CD4-positive, alpha-beta T cell (primary cell): ENCODE measurements at regions not wholly inside any gene's neighbourhood (a gene's known extent, or its start where the extent isn't known, plus 50 kb on each side); places are given as distances from the start of the nearest gene placed in this dataset.

Experiments used
- ATAC-seq: fragments of 200-7000 bp; cut with Tn5 transposase; one replicate; pipeline ENCODE4 v1.10.0; 2022; ENCODE audit warnings: mild to moderate bottlenecking; ENCODE audit not compliant: poor library complexity
- CTCF ChIA-PET: fragments of 350-600 bp; sonication (Branson Sonifier 250); formaldehyde crosslinking; loops from one replicate; lab custom pipeline; 2021; ENCODE audit warnings: antibody characterized with exemption, inconsistent platforms; lab: Charles Lee
- POLR2A ChIA-PET: fragments of 350-600 bp; sonication (Branson Sonifier 250); formaldehyde crosslinking; loops from one replicate; lab custom pipeline; 2021; ENCODE audit warnings: antibody characterized with exemption, inconsistent platforms; lab: Charles Lee
- DNase-seq, 14 experiments: peaks; one replicate each; pipeline ENCODE4 v3.0.0-alpha.2; 2013 to 2020; ENCODE audit warnings: mixed read lengths in 2 of 14
- H3K27ac ChIP-seq, 2 donors: one replicate each; pipeline versions ENCODE4 v1.5.1 to v1.7.0; 2013; ENCODE audit warnings: low read length in 2 of 2, low read depth in 1 of 2, mild to moderate bottlenecking in 1 of 2
- H3K27me3 ChIP-seq, 2 experiments: 1 replicate in 1 of 2; 2 replicates in 1 of 2; pipeline versions ENCODE4 v1.6.1 to v1.7.0; 2013; ENCODE audit warnings: low read length in 2 of 2, control low read depth in 1 of 2, mild to moderate bottlenecking in 1 of 2, moderate library complexity in 1 of 2; ENCODE audit not compliant: insufficient read depth in 2 of 2, control insufficient read depth in 1 of 2
- H3K36me3 ChIP-seq: one replicate; pipeline ENCODE4 v1.6.1; 2013; ENCODE audit warnings: low read length, control low read depth; ENCODE audit not compliant: insufficient read depth
- H3K4me1 ChIP-seq: one replicate; pipeline ENCODE4 v1.6.1; 2013; ENCODE audit warnings: low read length, control low read depth; ENCODE audit not compliant: insufficient read depth
- H3K4me3 ChIP-seq: one replicate; pipeline ENCODE4 v1.5.1; 2013; ENCODE audit warnings: mild to moderate bottlenecking, low read length, moderate library complexity
- H3K9me3 ChIP-seq, 2 experiments: 1 replicate in 1 of 2; 2 replicates in 1 of 2; pipeline versions ENCODE4 v1.6.1 to v1.7.0; 2013; ENCODE audit warnings: low read length in 2 of 2, mild to moderate bottlenecking in 2 of 2, control low read depth in 1 of 2, moderate library complexity in 1 of 2; ENCODE audit not compliant: control insufficient read depth in 1 of 2, insufficient read depth in 1 of 2
- H3K27ac Mint-ChIP-seq: one replicate; pipeline ENCODE4 v1.8.0; 2020; ENCODE audit warnings: mixed read lengths
- H3K27me3 Mint-ChIP-seq: one replicate; pipeline ENCODE4 v1.8.0; 2021; ENCODE audit warnings: mixed read lengths
- H3K36me3 Mint-ChIP-seq: one replicate; pipeline ENCODE4 v1.8.0; 2021; ENCODE audit warnings: low read depth, mixed read lengths
- H3K4me1 Mint-ChIP-seq: one replicate; pipeline ENCODE4 v1.8.0; 2021; ENCODE audit warnings: low read depth, mixed read lengths
- H3K4me3 Mint-ChIP-seq: one replicate; pipeline ENCODE4 v1.8.0; 2020; ENCODE audit warnings: mild to moderate bottlenecking, mixed read lengths
- H3K9me3 Mint-ChIP-seq: one replicate; pipeline ENCODE4 v1.8.0; 2020; ENCODE audit warnings: mixed read lengths
- intact Hi-C, 2 experiments: fragments of 100-400 bp; cut with DNase I in 1 of 2; cut with micrococcal nuclease in 1 of 2; formaldehyde crosslinking; loops; one replicate each; pipeline versions ENCODE4 v1.15.1 to v1.9.0; 2023 to 2025; cut with DNase I, micrococcal nuclease
- TF ChIP-seq, protein P1 (sequence below): fragments of 200-600 bp; IDR thresholded peaks from one replicate; pipeline ENCODE4 v1.8.0; 2022; ENCODE audit warnings: antibody characterized with exemption, mild to moderate bottlenecking

DNA sequence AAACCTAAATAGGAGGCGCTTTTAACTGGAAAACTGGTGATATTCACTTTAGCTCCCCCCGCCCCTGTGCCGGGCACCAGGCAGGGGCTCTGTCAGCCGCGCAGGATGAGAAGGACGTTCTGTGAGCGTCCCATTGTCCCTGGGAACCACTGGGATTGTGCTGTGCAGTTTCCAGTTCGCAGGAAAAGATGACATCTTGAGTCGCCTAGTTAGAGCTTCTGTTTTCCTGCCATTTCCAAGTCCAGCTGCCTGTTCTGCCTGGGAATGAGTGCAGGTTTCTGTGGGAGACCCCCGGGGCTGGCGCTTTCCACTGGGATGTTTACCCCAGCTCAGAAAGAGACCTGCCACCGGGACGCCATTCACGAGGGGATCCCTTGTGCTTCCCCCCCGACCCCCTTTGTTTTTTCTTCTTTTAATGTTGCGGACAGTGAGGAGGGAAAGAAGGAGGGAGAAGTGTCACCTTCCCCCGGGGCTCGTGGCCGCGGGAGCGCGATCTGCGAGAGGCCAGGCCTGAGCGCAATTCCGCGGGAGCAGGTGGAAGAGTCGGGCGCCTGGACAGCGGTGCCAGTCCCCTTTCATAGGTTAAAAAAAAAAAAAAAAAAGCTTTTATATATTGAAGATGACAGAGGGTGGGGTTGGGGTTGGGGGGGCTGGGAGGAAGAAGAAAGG, 121.5 kb downstream of the RMI1 start:
- Mint-ChIP-seq H3K4me1 (peaks cover 7% of the 10 kb centered on the region), H3K36me3 (no peaks in the 10 kb centered on the region), H3K27ac (no peak overlapping the region), H3K4me3 (no peak overlapping the region), H3K9me3 (no peaks in the 10 kb centered on the region), H3K27me3 (peaks cover 60% of the 10 kb centered on the region)
- H3K4me3 ChIP-seq: no peak overlapping the region
- no peaks in the 10 kb centered on the region for H3K9me3 ChIP-seq
- TF ChIP-seq, protein P1, sequence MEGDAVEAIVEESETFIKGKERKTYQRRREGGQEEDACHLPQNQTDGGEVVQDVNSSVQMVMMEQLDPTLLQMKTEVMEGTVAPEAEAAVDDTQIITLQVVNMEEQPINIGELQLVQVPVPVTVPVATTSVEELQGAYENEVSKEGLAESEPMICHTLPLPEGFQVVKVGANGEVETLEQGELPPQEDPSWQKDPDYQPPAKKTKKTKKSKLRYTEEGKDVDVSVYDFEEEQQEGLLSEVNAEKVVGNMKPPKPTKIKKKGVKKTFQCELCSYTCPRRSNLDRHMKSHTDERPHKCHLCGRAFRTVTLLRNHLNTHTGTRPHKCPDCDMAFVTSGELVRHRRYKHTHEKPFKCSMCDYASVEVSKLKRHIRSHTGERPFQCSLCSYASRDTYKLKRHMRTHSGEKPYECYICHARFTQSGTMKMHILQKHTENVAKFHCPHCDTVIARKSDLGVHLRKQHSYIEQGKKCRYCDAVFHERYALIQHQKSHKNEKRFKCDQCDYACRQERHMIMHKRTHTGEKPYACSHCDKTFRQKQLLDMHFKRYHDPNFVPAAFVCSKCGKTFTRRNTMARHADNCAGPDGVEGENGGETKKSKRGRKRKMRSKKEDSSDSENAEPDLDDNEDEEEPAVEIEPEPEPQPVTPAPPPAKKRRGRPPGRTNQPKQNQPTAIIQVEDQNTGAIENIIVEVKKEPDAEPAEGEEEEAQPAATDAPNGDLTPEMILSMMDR: no peak
- H3K4me1 ChIP-seq: no peaks in the 10 kb centered on the region
- ATAC-seq (no peak), DNase-seq (no peak)
- POLR2A ChIA-PET: no interaction called here
- no peak overlapping the region for H3K27ac ChIP-seq
- H3K36me3 ChIP-seq: no peaks in the 10 kb centered on the region
- intact Hi-C loops: no loop called here
- CTCF ChIA-PET: interaction anchor here (0.6 to 1.3 kb wide), 2 partner anchors 152 to 1031 kb away, joined by 3 read pairs; no protein-coding TSS in a partner anchor
- H3K27me3 ChIP-seq: peaks cover 14 to 27% of the 10 kb centered on the region in 2 experiments

DNA sequence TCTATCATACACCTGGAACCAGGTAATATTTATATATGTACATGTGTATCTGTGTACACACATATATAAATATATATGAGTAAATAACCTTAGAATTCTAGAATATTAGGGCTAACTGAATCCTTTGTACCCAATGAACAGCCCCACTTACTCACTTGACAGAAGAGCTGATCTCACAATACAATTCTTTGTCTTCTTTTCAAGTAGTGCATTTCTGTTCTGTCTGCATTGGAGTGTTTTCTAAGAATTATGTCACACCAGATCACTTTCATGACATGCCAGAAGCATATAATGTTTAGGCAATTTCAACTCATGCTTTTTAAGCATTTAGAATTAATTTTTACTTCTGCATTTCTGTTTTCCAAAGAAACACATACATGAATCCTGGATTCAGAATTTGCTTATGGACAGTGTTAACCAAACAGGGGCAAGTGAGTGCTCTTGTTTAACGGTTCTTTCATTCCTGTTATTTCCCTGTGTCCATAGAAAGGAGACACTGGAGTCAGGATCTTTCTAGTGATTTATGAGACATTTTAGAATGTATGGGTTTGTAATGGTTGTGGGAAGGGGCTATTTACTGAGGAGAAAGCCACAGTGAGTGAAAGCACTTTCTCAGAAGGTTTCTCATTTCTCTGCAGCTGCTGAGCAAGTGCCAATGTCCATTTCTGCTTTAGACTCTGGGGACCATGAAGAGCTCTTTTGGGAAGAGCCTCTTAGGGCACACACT, 123.2 kb downstream of the RMI1 start:
- ATAC-seq: no peak
- H3K4me1 Mint-ChIP-seq: peaks cover 24% of the 10 kb centered on the region
- no peak overlapping the region for H3K4me3 ChIP-seq
- no peaks in the 10 kb centered on the region for H3K36me3 ChIP-seq
- H3K27me3 Mint-ChIP-seq: peaks cover 65% of the 10 kb centered on the region
- no peaks in the 10 kb centered on the region for H3K9me3 Mint-ChIP-seq
- no peaks in the 10 kb centered on the region for H3K9me3 ChIP-seq
- no peaks in the 10 kb centered on the region for H3K36me3 Mint-ChIP-seq
- H3K4me3 Mint-ChIP-seq: no peak overlapping the region
- ChIA-PET POLR2A (no interaction called here), CTCF (no interaction called here)
- peaks cover 14 to 27% of the 10 kb centered on the region in 2 experiments for H3K27me3 ChIP-seq
- peaks cover 6% of the 10 kb centered on the region for H3K4me1 ChIP-seq
- H3K27ac Mint-ChIP-seq: no peak overlapping the region
- no peak for DNase-seq
- intact Hi-C loops: no loop called here
- TF ChIP-seq, protein P1: no peak
- H3K27ac ChIP-seq: no peak overlapping the region

DNA sequence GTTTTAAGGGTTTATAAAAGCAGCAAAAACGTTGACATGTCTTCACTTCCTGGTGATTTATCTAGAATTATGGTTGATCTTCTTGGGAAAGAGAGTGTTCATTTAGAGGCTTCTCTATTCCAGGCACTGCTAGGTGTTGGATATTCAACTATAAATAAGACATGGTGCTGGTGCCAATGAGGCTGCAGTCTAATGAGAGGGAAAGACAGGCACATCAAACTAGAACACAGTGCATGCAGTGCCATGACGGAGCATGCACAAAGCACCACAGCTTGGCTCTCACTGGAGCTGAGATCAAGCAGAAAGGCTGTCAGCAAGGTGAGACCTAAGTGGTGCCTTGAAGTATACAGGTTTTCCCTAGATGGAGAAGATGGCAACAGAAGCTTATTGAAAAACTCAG, 126.5 kb downstream of the RMI1 start:
- no peaks in the 10 kb centered on the region for H3K36me3 Mint-ChIP-seq
- H3K27me3 Mint-ChIP-seq: peaks cover 45% of the 10 kb centered on the region
- H3K9me3 ChIP-seq: no peaks in the 10 kb centered on the region
- H3K27ac Mint-ChIP-seq: no peak overlapping the region
- no peak overlapping the region for H3K27ac ChIP-seq
- ChIA-PET CTCF (no interaction called here), POLR2A (no interaction called here)
- no peaks in the 10 kb centered on the region for H3K9me3 Mint-ChIP-seq
- H3K4me3 ChIP-seq: no peak overlapping the region
- ATAC-seq (no peak), DNase-seq (no peak)
- H3K4me3 Mint-ChIP-seq: no peak overlapping the region
- H3K4me1 Mint-ChIP-seq: peaks cover 24% of the 10 kb centered on the region
- H3K4me1 ChIP-seq: peaks cover 6% of the 10 kb centered on the region
- TF ChIP-seq, protein P1: no peak
- no peaks in the 10 kb centered on the region for H3K36me3 ChIP-seq
- intact Hi-C loops: no loop called here
- peaks cover 9 to 25% of the 10 kb centered on the region in 2 experiments for H3K27me3 ChIP-seq
